Activated T-cell treated with anti-CD3 and anti-CD28 coated beads, Interleukin-2, amount 50 U/mL, for 24 hours (primary cell): ENCODE measurements at regions not wholly inside any gene's neighbourhood (a gene's known extent, or its start where the extent isn't known, plus 50 kb on each side); places are given as distances from the start of the nearest gene placed in this dataset.

Experiments used
- DNase-seq: peaks from one replicate; pipeline ENCODE4 v3.0.0-alpha.2; 2020
- H3K27ac Mint-ChIP-seq: 2 replicates; pipeline ENCODE4 v1.8.0; 2020; ENCODE audit warnings: mild to moderate bottlenecking, mixed read lengths
- H3K27me3 Mint-ChIP-seq: 2 replicates; pipeline ENCODE4 v1.8.0; 2020; ENCODE audit warnings: mixed read lengths
- H3K36me3 Mint-ChIP-seq: 2 replicates; pipeline ENCODE4 v1.8.0; 2020; ENCODE audit warnings: low read depth, mixed read lengths
- H3K4me1 Mint-ChIP-seq: 2 replicates; pipeline ENCODE4 v1.8.0; 2020; ENCODE audit warnings: low read depth, mixed read lengths
- H3K4me3 Mint-ChIP-seq: 2 replicates; pipeline ENCODE4 v1.8.0; 2020; ENCODE audit warnings: mild to moderate bottlenecking, moderate library complexity, mixed read lengths
- H3K9me3 Mint-ChIP-seq: 2 replicates; pipeline ENCODE4 v1.8.0; 2020; ENCODE audit warnings: mixed read lengths

- Mint-ChIP-seq H3K4me3 (no peak overlapping the region), H3K36me3 (no peaks in the 10 kb centered on the region), H3K4me1 (peaks cover 43% of the 10 kb centered on the region)
Observed at GRCh38 chr13:40193286-40194223, 472.9 kb downstream of the FOXO1 start.

GRCh38 chr13:40194224-40194806, 472.1 kb downstream of the FOXO1 start:
- Mint-ChIP-seq H3K27ac (no peak overlapping the region), H3K9me3 (no peaks in the 10 kb centered on the region), H3K4me1 (peaks cover 38% of the 10 kb centered on the region), H3K27me3 (no peaks in the 10 kb centered on the region), H3K4me3 (no peak overlapping the region), H3K36me3 (no peaks in the 10 kb centered on the region)
- no peak for DNase-seq

More at GRCh38 chr13:40193286-40194223, 472.9 kb downstream of the FOXO1 start:
- Mint-ChIP-seq H3K27ac (no peak overlapping the region), H3K9me3 (no peaks in the 10 kb centered on the region), H3K27me3 (no peaks in the 10 kb centered on the region)
- no peak for DNase-seq

GRCh38 chr13:40197049-40197448, 469.4 kb downstream of the FOXO1 start:
- H3K9me3 Mint-ChIP-seq = no peaks in the 10 kb centered on the region
- H3K4me1 Mint-ChIP-seq = peaks cover 26% of the 10 kb centered on the region
- no peak for DNase-seq
- no peak overlapping the region for H3K4me3 Mint-ChIP-seq
- H3K36me3 Mint-ChIP-seq = no peaks in the 10 kb centered on the region
- no peaks in the 10 kb centered on the region for H3K27me3 Mint-ChIP-seq
- H3K27ac Mint-ChIP-seq = no peak overlapping the region

- Mint-ChIP-seq H3K4me1 (peaks cover 26% of the 10 kb centered on the region), H3K4me3 (no peak overlapping the region), H3K9me3 (no peaks in the 10 kb centered on the region), H3K27ac (no peak overlapping the region), H3K27me3 (no peaks in the 10 kb centered on the region), H3K36me3 (no peaks in the 10 kb centered on the region)
- DNase-seq = no peak
Observed at GRCh38 chr13:40197936-40198595, 468.4 kb downstream of the FOXO1 start.

GRCh38 chr13:40200273-40200978, 466.0 kb downstream of the FOXO1 start:
- Mint-ChIP-seq H3K36me3 (peaks cover 7% of the 10 kb centered on the region), H3K4me1 (peaks cover 48% of the 10 kb centered on the region), H3K9me3 (peaks cover 6% of the 10 kb centered on the region), H3K27ac (no peak overlapping the region), H3K27me3 (no peaks in the 10 kb centered on the region), H3K4me3 (no peak overlapping the region)
- no peak for DNase-seq

GRCh38 chr13:40204246-40204645, 462.2 kb downstream of the FOXO1 start:
- Mint-ChIP-seq H3K36me3 (peaks cover 11% of the 10 kb centered on the region), H3K4me1 (peaks cover 80% of the 10 kb centered on the region), H3K4me3 (no peak overlapping the region), H3K27ac (no peak overlapping the region), H3K27me3 (no peaks in the 10 kb centered on the region), H3K9me3 (peaks cover 10% of the 10 kb centered on the region)
- no peak for DNase-seq

GRCh38 chr13:40205771-40206240, 460.6 kb downstream of the FOXO1 start:
- peak overlapping the region; percentile 98 for H3K27ac Mint-ChIP-seq
- peaks cover 76% of the 10 kb centered on the region for H3K4me1 Mint-ChIP-seq
- peak overlapping the region; percentile 30 for H3K4me3 Mint-ChIP-seq
- peaks cover 11% of the 10 kb centered on the region for H3K36me3 Mint-ChIP-seq
- DNase-seq = peak; percentile 66
- peaks cover 13% of the 10 kb centered on the region for H3K9me3 Mint-ChIP-seq
- H3K27me3 Mint-ChIP-seq = no peaks in the 10 kb centered on the region

GRCh38 chr13:40206241-40207000, 460.0 kb downstream of the FOXO1 start:
- peak; percentile 73 for DNase-seq
- H3K9me3 Mint-ChIP-seq = peaks cover 13% of the 10 kb centered on the region
- no peaks in the 10 kb centered on the region for H3K27me3 Mint-ChIP-seq
- peaks cover 77% of the 10 kb centered on the region for H3K4me1 Mint-ChIP-seq
- peak overlapping the region; percentile 50 for H3K4me3 Mint-ChIP-seq
- peaks cover 11% of the 10 kb centered on the region for H3K36me3 Mint-ChIP-seq
- H3K27ac Mint-ChIP-seq = peak overlapping the region; percentile 98

- Mint-ChIP-seq H3K36me3 (peaks cover 11% of the 10 kb centered on the region), H3K4me1 (peaks cover 82% of the 10 kb centered on the region), H3K27ac (peak overlapping the region; percentile 98), H3K4me3 (peak overlapping the region; percentile 50), H3K27me3 (no peaks in the 10 kb centered on the region), H3K9me3 (peaks cover 13% of the 10 kb centered on the region)
- DNase-seq = peak; percentile 64
Observed at GRCh38 chr13:40207001-40207478, 459.4 kb downstream of the FOXO1 start.

- Mint-ChIP-seq H3K4me1 (peaks cover 77% of the 10 kb centered on the region), H3K27me3 (no peaks in the 10 kb centered on the region), H3K4me3 (no peak overlapping the region), H3K27ac (no peak overlapping the region), H3K36me3 (peaks cover 11% of the 10 kb centered on the region), H3K9me3 (peaks cover 15% of the 10 kb centered on the region)
- DNase-seq = no peak
Observed at GRCh38 chr13:40208517-40208916, 457.9 kb downstream of the FOXO1 start.

GRCh38 chr13:40210865-40211585, 455.4 kb downstream of the FOXO1 start:
- no peak overlapping the region for H3K4me3 Mint-ChIP-seq

GRCh38 chr13:40211586-40211968, 454.9 kb downstream of the FOXO1 start:
- H3K4me1 Mint-ChIP-seq = peaks cover 59% of the 10 kb centered on the region
- H3K4me3 Mint-ChIP-seq = no peak overlapping the region
- H3K27ac Mint-ChIP-seq = no peak overlapping the region
- peaks cover 17% of the 10 kb centered on the region for H3K9me3 Mint-ChIP-seq
- DNase-seq = no peak
- H3K27me3 Mint-ChIP-seq = no peaks in the 10 kb centered on the region
- H3K36me3 Mint-ChIP-seq = peaks cover 5% of the 10 kb centered on the region

More at GRCh38 chr13:40210865-40211585, 455.4 kb downstream of the FOXO1 start:
- no peak for DNase-seq
- Mint-ChIP-seq H3K4me1 (peaks cover 62% of the 10 kb centered on the region), H3K9me3 (peaks cover 17% of the 10 kb centered on the region), H3K36me3 (peaks cover 4% of the 10 kb centered on the region), H3K27ac (no peak overlapping the region), H3K27me3 (no peaks in the 10 kb centered on the region)

GRCh38 chr13:40213779-40214178, 452.7 kb downstream of the FOXO1 start:
- H3K27ac Mint-ChIP-seq = no peak overlapping the region
- DNase-seq = no peak
- no peak overlapping the region for H3K4me3 Mint-ChIP-seq
- H3K4me1 Mint-ChIP-seq = peaks cover 60% of the 10 kb centered on the region
- peaks cover 4% of the 10 kb centered on the region for H3K36me3 Mint-ChIP-seq
- H3K9me3 Mint-ChIP-seq = peaks cover 23% of the 10 kb centered on the region
- H3K27me3 Mint-ChIP-seq = no peaks in the 10 kb centered on the region
